ENCODE measurements at regions not wholly inside any gene's neighbourhood (a gene's known extent, or its start where the extent isn't known, plus 50 kb on each side); places are given as distances from the start of the nearest gene placed in this dataset.

GRCh38 chr2:59920307-59920706, 633.1 kb downstream of the BCL11A start:
- Histone ChIP-seq H3K4me1 (no peaks in the 10 kb centered on the region), H3K9me3 (no peaks in the 10 kb centered on the region), H3K27ac (no peak overlapping the region), H3K4me2 (no peak overlapping the region), H3K4me3 (no peak overlapping the region)
- ChIA-PET POLR2A (no interaction called here), CTCF (no interaction called here)
- FAIRE-seq (no peak), DNase-seq (ENCODE audit: low read depth in 1 of 2, low spot score in 1 of 2) (no peak), ATAC-seq (no peak)
- TF ChIP-seq GATA3 (IDR thresholded peaks at IDR 0.05; ENCODE audit: borderline replicate concordance): no peak
- no peak for TF ChIP-seq ATOH8 (CRISPR knock-in tag; IDR thresholded peaks at IDR 0.05; ENCODE audit: low read depth)
- TF ChIP-seq EHMT2 (IDR thresholded peaks at IDR 0.05; ENCODE audit: low read depth): no peak
- TF ChIP-seq RARB (CRISPR knock-in tag; IDR thresholded peaks at IDR 0.05): no peak
- TF ChIP-seq USF2 (IDR thresholded peaks at IDR 0.05): no peak
- no peak for TF ChIP-seq CHD2 (IDR thresholded peaks at IDR 0.05; ENCODE audit: low read length, partially characterized antibody)
- no peak for TF ChIP-seq HOXA7 (CRISPR knock-in tag; IDR thresholded peaks at IDR 0.05)
- TF ChIP-seq RAD21 (conservative IDR thresholded peaks at IDR 0.05 in 1 of 2, IDR thresholded peaks at IDR 0.05 in 1 of 2): no peak
- no peak for TF ChIP-seq PHF8 (IDR thresholded peaks at IDR 0.05; ENCODE audit: borderline replicate concordance, low read depth)
- no peak for TF ChIP-seq MAZ (IDR thresholded peaks at IDR 0.05; ENCODE audit: borderline replicate concordance, low read depth, low read length)
- no peak for TF ChIP-seq ELK1 (IDR thresholded peaks at IDR 0.05; ENCODE audit: low read depth, low read length)
- TF ChIP-seq RNF2 (IDR thresholded peaks at IDR 0.05; ENCODE audit: borderline replicate concordance, low read depth): no peak
- TF ChIP-seq MYC (IDR thresholded peaks at IDR 0.05; ENCODE audit: borderline replicate concordance, low read length): no peak
- no peak for TF ChIP-seq HMGXB4 (CRISPR knock-in tag; IDR thresholded peaks at IDR 0.05; ENCODE audit: borderline replicate concordance)
- TF ChIP-seq TFCP2L1 (CRISPR knock-in tag; IDR thresholded peaks at IDR 0.05): no peak
- WGBS (ENCODE audit: missing lambda C conversion rate): 23% methylated on average over 4 of the region's 4 CpGs

- H3K4me3 ChIP-seq: no peak overlapping the region
- DNase-seq (ENCODE audit: low read depth in 1 of 2, low spot score in 1 of 2) (no peak), ATAC-seq (no peak), FAIRE-seq (no peak)
- no peaks in the 10 kb centered on the region for H3K4me1 ChIP-seq
- ChIA-PET CTCF (no interaction called here), POLR2A (no interaction called here)
- no peaks in the 10 kb centered on the region for H3K9me3 ChIP-seq
- H3K27ac ChIP-seq: no peak overlapping the region
- no peak overlapping the region for H3K4me2 ChIP-seq
- 0% methylated on average over 1 of the region's 1 CpG for WGBS (ENCODE audit: missing lambda C conversion rate)
- no peak for TF ChIP-seq MAX (IDR thresholded peaks at IDR 0.05)
- no peak for TF ChIP-seq ZC3H11A (IDR thresholded peaks at IDR 0.05)
- no peak for TF ChIP-seq PBX3 (IDR thresholded peaks at IDR 0.05)
- no peak for TF ChIP-seq CBX2 (IDR thresholded peaks at IDR 0.05; ENCODE audit: borderline replicate concordance, low read depth)
- no peak for TF ChIP-seq REST (IDR thresholded peaks at IDR 0.05)
- TF ChIP-seq HOXB13 (CRISPR knock-in tag; IDR thresholded peaks at IDR 0.05; ENCODE audit: low read depth): no peak
- TF ChIP-seq ATOH8 (CRISPR knock-in tag; IDR thresholded peaks at IDR 0.05; ENCODE audit: low read depth): no peak
- no peak for TF ChIP-seq HOXA7 (CRISPR knock-in tag; IDR thresholded peaks at IDR 0.05)
- TF ChIP-seq FOXS1 (CRISPR knock-in tag; IDR thresholded peaks at IDR 0.05): no peak
- no peak for TF ChIP-seq HES2 (IDR thresholded peaks at IDR 0.05)
- no peak for TF ChIP-seq HDAC2 (IDR thresholded peaks at IDR 0.05)
- TF ChIP-seq PHF8 (IDR thresholded peaks at IDR 0.05; ENCODE audit: borderline replicate concordance, low read depth): no peak
- no peak for TF ChIP-seq FOSB (CRISPR knock-in tag; IDR thresholded peaks at IDR 0.05)
- no peak for TF ChIP-seq JUNB (IDR thresholded peaks at IDR 0.05)
Observed at GRCh38 chr2:59919579-59919978, 633.9 kb downstream of the BCL11A start.

All from A549 (cell line).